Progenitor cell of endocrine pancreas (in vitro differentiated cells): ENCODE measurements at regions not wholly inside any gene's neighbourhood (a gene's known extent, or its start where the extent isn't known, plus 50 kb on each side); places are given as distances from the start of the nearest gene placed in this dataset.
A peak's percentile ranks its signal among the peaks of the same experiment; 100 is the strongest.

Experiments
- DNase-seq: peaks from one replicate; pipeline ENCODE4 v3.0.0; 2021; ENCODE audit warnings: low spot score; ENCODE audit not compliant: unreplicated experiment
- H3K27ac Mint-ChIP-seq: 2 replicates; pipeline ENCODE4 v1.8.0; 2021; ENCODE audit warnings: mild to moderate bottlenecking, moderate library complexity, mixed read lengths
- H3K27me3 Mint-ChIP-seq: 2 replicates; pipeline ENCODE4 v1.8.0; 2021; ENCODE audit warnings: mixed read lengths
- H3K36me3 Mint-ChIP-seq: 2 replicates; pipeline ENCODE4 v1.8.0; 2022; ENCODE audit warnings: mixed read lengths; ENCODE audit not compliant: insufficient read depth
- H3K4me1 Mint-ChIP-seq: 2 replicates; pipeline ENCODE4 v1.8.0; 2021; ENCODE audit warnings: low read depth, mixed read lengths
- H3K4me3 Mint-ChIP-seq: 2 replicates; pipeline ENCODE4 v1.8.0; 2021; ENCODE audit warnings: low read depth, mild to moderate bottlenecking, moderate library complexity, mixed read lengths
- H3K9me3 Mint-ChIP-seq: 2 replicates; pipeline ENCODE4 v1.8.0; 2021; ENCODE audit warnings: low read depth, mixed read lengths
- CTCF ChIP-seq: fragments of 200-600 bp; sonication (generic); IDR thresholded peaks from one replicate; pipeline ENCODE4 v1.5.0; 2021; ENCODE audit warnings: antibody characterized with exemption, mild to moderate bottlenecking; ENCODE audit not compliant: unreplicated experiment

- Mint-ChIP-seq H3K4me1 (peaks cover 16% of the 10 kb centered on the region), H3K36me3 (no peaks in the 10 kb centered on the region), H3K4me3 (no peak overlapping the region), H3K27ac (no peak overlapping the region), H3K27me3 (peaks cover 7% of the 10 kb centered on the region), H3K9me3 (no peaks in the 10 kb centered on the region)
- DNase-seq: no peak
- TF ChIP-seq CTCF: no peak
These were observed 109.6 kb downstream of the WDR11 start for GRCh38 chr10:120960725-120961124.

GRCh38 chr10:120961795-120962755 is 110.9 kb downstream of the WDR11 start:
- Mint-ChIP-seq H3K36me3 (no peaks in the 10 kb centered on the region), H3K27ac (no peak overlapping the region), H3K4me1 (peaks cover 17% of the 10 kb centered on the region), H3K9me3 (no peaks in the 10 kb centered on the region), H3K4me3 (no peak overlapping the region), H3K27me3 (peaks cover 7% of the 10 kb centered on the region)
- TF ChIP-seq CTCF: no peak
- DNase-seq: no peak

GRCh38 chr10:120962756-120963593 is 111.8 kb downstream of the WDR11 start:
- no peak overlapping the region for H3K4me3 Mint-ChIP-seq
- H3K36me3 Mint-ChIP-seq: no peaks in the 10 kb centered on the region
- H3K9me3 Mint-ChIP-seq: no peaks in the 10 kb centered on the region
- peak overlapping the region; percentile 65 for H3K27ac Mint-ChIP-seq
- H3K27me3 Mint-ChIP-seq: peaks cover 7% of the 10 kb centered on the region
- TF ChIP-seq CTCF: no peak
- no peak for DNase-seq
- H3K4me1 Mint-ChIP-seq: peaks cover 18% of the 10 kb centered on the region

- no peak for DNase-seq
- no peaks in the 10 kb centered on the region for H3K36me3 Mint-ChIP-seq
- no peak for TF ChIP-seq CTCF
- H3K27me3 Mint-ChIP-seq: peaks cover 7% of the 10 kb centered on the region
- H3K4me1 Mint-ChIP-seq: peaks cover 18% of the 10 kb centered on the region
- no peaks in the 10 kb centered on the region for H3K9me3 Mint-ChIP-seq
- no peak overlapping the region for H3K4me3 Mint-ChIP-seq
- peak overlapping the region; percentile 65 for H3K27ac Mint-ChIP-seq
These were observed 112.5 kb downstream of the WDR11 start for GRCh38 chr10:120963594-120964220.

- Mint-ChIP-seq H3K27me3 (peaks cover 7% of the 10 kb centered on the region), H3K9me3 (no peaks in the 10 kb centered on the region), H3K36me3 (no peaks in the 10 kb centered on the region), H3K4me3 (no peak overlapping the region), H3K4me1 (peaks cover 31% of the 10 kb centered on the region), H3K27ac (no peak overlapping the region)
- no peak for DNase-seq
- TF ChIP-seq CTCF: no peak
These were observed 115.5 kb downstream of the WDR11 start for GRCh38 chr10:120966657-120967045.
